GM18858 (cell line): ENCODE measurements at regions not wholly inside any gene's neighbourhood (a gene's known extent, or its start where the extent isn't known, plus 50 kb on each side); places are given as distances from the start of the nearest gene placed in this dataset.
"Not testable (repeated sequence)": the region's sequence is repeated elsewhere in the genome, so short reads cannot be mapped to it uniquely, and the experiment has no call there.

Source experiments
- ATAC-seq: cut with Tn5 transposase; IDR thresholded peaks from one replicate; pipeline ENCODE4 v1.9.1; 2021; ENCODE audit not compliant: unreplicated experiment

GRCh38 chr4:54403700-54404453 lies 174.8 kb downstream of the PDGFRA start:
- ATAC-seq, result no peak

GRCh38 chr4:54409270-54409817 lies 180.3 kb downstream of the PDGFRA start:
- ATAC-seq, result not testable (repeated sequence)

- ATAC-seq, result no peak
These were observed 185.5 kb downstream of the PDGFRA start for GRCh38 chr4:54414545-54414944.

- no peak for ATAC-seq
These were observed 188.4 kb downstream of the PDGFRA start for GRCh38 chr4:54417476-54417875.

GRCh38 chr4:54418468-54418867 lies 189.4 kb downstream of the PDGFRA start:
- ATAC-seq, result no peak

GRCh38 chr4:54423066-54423465 lies 194.0 kb downstream of the PDGFRA start:
- ATAC-seq, result no peak

GRCh38 chr4:54427826-54428225 lies 198.7 kb downstream of the PDGFRA start:
- ATAC-seq, result no peak

- no peak for ATAC-seq
These were observed 199.8 kb downstream of the PDGFRA start for GRCh38 chr4:54428940-54429339.

- no peak for ATAC-seq
These were observed 204.6 kb downstream of the PDGFRA start for GRCh38 chr4:54433686-54434085.

- ATAC-seq, result no peak
These were observed 210.7 kb downstream of the PDGFRA start for GRCh38 chr4:54439831-54440243.

- no peak for ATAC-seq
These were observed 211.5 kb downstream of the PDGFRA start for GRCh38 chr4:54440394-54441136.

GRCh38 chr4:54445866-54446265 lies 211.9 kb upstream of the KIT start:
- no peak for ATAC-seq

- no peak for ATAC-seq
These were observed 211.2 kb upstream of the KIT start for GRCh38 chr4:54446581-54446980.

GRCh38 chr4:54447304-54447703 lies 210.5 kb upstream of the KIT start:
- ATAC-seq, result no peak

- no peak for ATAC-seq
These were observed 207.8 kb upstream of the KIT start for GRCh38 chr4:54449999-54450398.

GRCh38 chr4:54466960-54467359 lies 190.8 kb upstream of the KIT start:
- ATAC-seq, result not testable (repeated sequence)

GRCh38 chr4:54473077-54473545 lies 184.6 kb upstream of the KIT start:
- ATAC-seq, result no peak

GRCh38 chr4:54473798-54474197 lies 184.0 kb upstream of the KIT start:
- no peak for ATAC-seq

GRCh38 chr4:54475546-54475945 lies 182.2 kb upstream of the KIT start:
- no peak for ATAC-seq

- ATAC-seq, result no peak
These were observed 175.1 kb upstream of the KIT start for GRCh38 chr4:54482529-54483200.

- ATAC-seq, result no peak
These were observed 173.4 kb upstream of the KIT start for GRCh38 chr4:54484383-54484782.
